Skeletal muscle tissue (tissue), 3 donors: ENCODE measurements at regions not wholly inside any gene's neighbourhood (a gene's known extent, or its start where the extent isn't known, plus 50 kb on each side); places are given as distances from the start of the nearest gene placed in this dataset.

ENCODE experiments used
- H3K27ac ChIP-seq: one replicate; pipeline ENCODE4 v1.7.0; 2013; ENCODE audit warnings: mild to moderate bottlenecking, low read depth, low read length, inconsistent platforms
- H3K27me3 ChIP-seq, 3 donors: one replicate each; pipeline ENCODE4 v1.7.0; 2013; ENCODE audit warnings: low read length in 3 of 3; ENCODE audit not compliant: control insufficient read depth in 3 of 3, insufficient read depth in 3 of 3
- H3K36me3 ChIP-seq, 3 donors: one replicate each; pipeline ENCODE4 v1.7.0; 2013; ENCODE audit warnings: low read length in 3 of 3; ENCODE audit not compliant: control insufficient read depth in 3 of 3, insufficient read depth in 3 of 3
- H3K4me1 ChIP-seq, 3 donors: one replicate each; pipeline ENCODE4 v1.7.0; 2013; ENCODE audit warnings: low read length in 3 of 3, mild to moderate bottlenecking in 3 of 3; ENCODE audit not compliant: control insufficient read depth in 3 of 3, insufficient read depth in 3 of 3
- H3K4me3 ChIP-seq, 3 donors: one replicate each; pipeline ENCODE4 v1.7.0; 2013; ENCODE audit warnings: low read length in 3 of 3
- H3K9ac ChIP-seq, 3 donors: one replicate each; pipeline ENCODE4 v1.7.0; 2013; ENCODE audit warnings: low read length in 3 of 3, mild to moderate bottlenecking in 3 of 3, moderate library complexity in 2 of 3, low read depth in 1 of 3
- H3K9me3 ChIP-seq, 3 donors: one replicate each; pipeline ENCODE4 v1.7.0; 2013; ENCODE audit warnings: low read length in 3 of 3; ENCODE audit not compliant: control insufficient read depth in 3 of 3
- donor health status: Osteomylitis.

GRCh38 chr4:63693321-63693720 lies 715.9 kb downstream of the TECRL start:
- Histone ChIP-seq H3K4me1 (no peaks in the 10 kb centered on the region), H3K4me3 (no peak overlapping the region), H3K9ac (no peak overlapping the region), H3K36me3 (no peaks in the 10 kb centered on the region), H3K27ac (no peak overlapping the region), H3K9me3 (no peaks in the 10 kb centered on the region), H3K27me3 (no peaks in the 10 kb centered on the region)

- Histone ChIP-seq H3K27me3 (no peaks in the 10 kb centered on the region), H3K9me3 (no peaks in the 10 kb centered on the region), H3K4me3 (no peak overlapping the region), H3K9ac (no peak overlapping the region), H3K4me1 (no peaks in the 10 kb centered on the region), H3K27ac (no peak overlapping the region), H3K36me3 (no peaks in the 10 kb centered on the region)
Observed at GRCh38 chr4:63678358-63678931, 730.8 kb downstream of the TECRL start.

GRCh38 chr4:63670735-63671134 lies 738.5 kb downstream of the TECRL start:
- no peak overlapping the region for H3K27ac ChIP-seq
- no peaks in the 10 kb centered on the region for H3K9me3 ChIP-seq
- H3K4me1 ChIP-seq: no peaks in the 10 kb centered on the region
- H3K4me3 ChIP-seq: no peak overlapping the region
- no peak overlapping the region for H3K9ac ChIP-seq
- H3K27me3 ChIP-seq: no peaks in the 10 kb centered on the region
- H3K36me3 ChIP-seq: no peaks in the 10 kb centered on the region

GRCh38 chr4:63663870-63664269 lies 745.4 kb downstream of the TECRL start:
- H3K27ac ChIP-seq: no peak overlapping the region
- H3K9ac ChIP-seq: no peak overlapping the region
- H3K27me3 ChIP-seq: no peaks in the 10 kb centered on the region
- no peaks in the 10 kb centered on the region for H3K36me3 ChIP-seq
- no peak overlapping the region for H3K4me3 ChIP-seq
- H3K9me3 ChIP-seq: no peaks in the 10 kb centered on the region
- H3K4me1 ChIP-seq: no peaks in the 10 kb centered on the region

- no peaks in the 10 kb centered on the region for H3K36me3 ChIP-seq
- H3K27me3 ChIP-seq: no peaks in the 10 kb centered on the region
- H3K9me3 ChIP-seq: peaks cover 0 to 3% (median 0%) of the 10 kb centered on the region in 3 donors
- no peaks in the 10 kb centered on the region for H3K4me1 ChIP-seq
- no peak overlapping the region for H3K9ac ChIP-seq
- H3K4me3 ChIP-seq: no peak overlapping the region
- H3K27ac ChIP-seq: no peak overlapping the region
Observed at GRCh38 chr4:63644396-63644795, 764.9 kb downstream of the TECRL start.

- Histone ChIP-seq H3K27me3 (no peaks in the 10 kb centered on the region), H3K4me3 (no peak overlapping the region), H3K4me1 (no peaks in the 10 kb centered on the region), H3K27ac (no peak overlapping the region), H3K9ac (no peak overlapping the region), H3K9me3 (peaks cover 0 to 3% (median 0%) of the 10 kb centered on the region in 3 donors), H3K36me3 (no peaks in the 10 kb centered on the region)
Observed at GRCh38 chr4:63637270-63637669, 772.0 kb downstream of the TECRL start.

- Histone ChIP-seq H3K4me3 (no peak overlapping the region), H3K27me3 (no peaks in the 10 kb centered on the region), H3K9me3 (no peaks in the 10 kb centered on the region), H3K4me1 (no peaks in the 10 kb centered on the region), H3K9ac (no peak overlapping the region), H3K27ac (no peak overlapping the region), H3K36me3 (no peaks in the 10 kb centered on the region)
Observed at GRCh38 chr4:63632858-63633257, 776.4 kb downstream of the TECRL start.

GRCh38 chr4:63620271-63620670 lies 789.0 kb downstream of the TECRL start:
- no peaks in the 10 kb centered on the region for H3K36me3 ChIP-seq

GRCh38 chr4:63619771-63620170 lies 789.5 kb downstream of the TECRL start:
- H3K4me3 ChIP-seq: no peak overlapping the region
- H3K4me1 ChIP-seq: no peaks in the 10 kb centered on the region
- no peak overlapping the region for H3K27ac ChIP-seq

More at GRCh38 chr4:63620271-63620670, 789.0 kb downstream of the TECRL start:
- Histone ChIP-seq H3K9ac (no peak overlapping the region), H3K4me1 (no peaks in the 10 kb centered on the region), H3K9me3 (no peaks in the 10 kb centered on the region), H3K27ac (no peak overlapping the region), H3K27me3 (no peaks in the 10 kb centered on the region), H3K4me3 (no peak overlapping the region)

GRCh38 chr4:63618883-63619718 lies 790.1 kb downstream of the TECRL start:
- H3K4me1 ChIP-seq: no peaks in the 10 kb centered on the region
- no peak overlapping the region for H3K4me3 ChIP-seq

More at GRCh38 chr4:63619771-63620170, 789.5 kb downstream of the TECRL start:
- Histone ChIP-seq H3K9me3 (no peaks in the 10 kb centered on the region), H3K36me3 (no peaks in the 10 kb centered on the region), H3K27me3 (no peaks in the 10 kb centered on the region), H3K9ac (no peak overlapping the region)

More at GRCh38 chr4:63618883-63619718, 790.1 kb downstream of the TECRL start:
- no peaks in the 10 kb centered on the region for H3K36me3 ChIP-seq
- no peaks in the 10 kb centered on the region for H3K27me3 ChIP-seq
- no peak overlapping the region for H3K27ac ChIP-seq
- no peaks in the 10 kb centered on the region for H3K9me3 ChIP-seq
- no peak overlapping the region for H3K9ac ChIP-seq
